ENCODE measurements at regions not wholly inside any gene's neighbourhood (a gene's known extent, or its start where the extent isn't known, plus 50 kb on each side); places are given as distances from the start of the nearest gene placed in this dataset.

GRCh38 chrX:28311466-28311865, 275.8 kb upstream of the IL1RAPL1 start:
- FAIRE-seq, result no peak
- Histone ChIP-seq H3K9ac (ENCODE audit: insufficient read depth, low read depth, low read length) (no peak overlapping the region), H3K4me2 (ENCODE audit: low read depth, low read length) (no peak overlapping the region), H3K4me1 (ENCODE audit: insufficient read depth, low read length) (no peaks in the 10 kb centered on the region), H2AFZ (ENCODE audit: low read length) (no peak overlapping the region), H3K9me3 (ENCODE audit: low read length) (peaks cover 16% of the 10 kb centered on the region; the same call in 1 of the 2 replicates), H3K27me3 (ENCODE audit: control insufficient read depth in 1 of 2, insufficient read depth in 2 of 2, low read length in 2 of 2) (no peaks in the 10 kb centered on the region), H3K36me3 (replicated peaks in 1 of 2; ENCODE audit: control insufficient read depth in 1 of 2, insufficient read depth in 2 of 2, low read length in 2 of 2) (no peaks in the 10 kb centered on the region), H3K4me3 (replicated peaks in 1 of 3; ENCODE audit: insufficient read depth in 1 of 3, low read depth in 2 of 3, low read length in 3 of 3) (no peak overlapping the region), H3K27ac (ENCODE audit: extremely low read length, insufficient read depth, low read length) (no peak overlapping the region), H3K79me2 (ENCODE audit: insufficient read depth, low read length) (no peaks in the 10 kb centered on the region), H4K20me1 (ENCODE audit: insufficient read depth, low read length) (no peaks in the 10 kb centered on the region)
- TF ChIP-seq EP300 (IDR thresholded peaks at IDR 0.05; ENCODE audit: low read depth in 2 of 2, low read length in 2 of 2), result no peak
- no peak for TF ChIP-seq EP300 (CRISPR knock-in tag; IDR thresholded peaks at IDR 0.05; ENCODE audit: borderline replicate concordance)
- TF ChIP-seq NFKBIZ (CRISPR knock-in tag; IDR thresholded peaks at IDR 0.05), result no peak
- no peak for TF ChIP-seq ZFP37 (CRISPR knock-in tag; IDR thresholded peaks at IDR 0.05; ENCODE audit: borderline replicate concordance)
- no peak for TF ChIP-seq ARNT2 (CRISPR knock-in tag; IDR thresholded peaks at IDR 0.05; ENCODE audit: low read depth)
- no peak for TF ChIP-seq MTA3 (CRISPR knock-in tag; IDR thresholded peaks at IDR 0.05)
- TF ChIP-seq ZEB1 (IDR thresholded peaks at IDR 0.05; ENCODE audit: insufficient replicate concordance, low read depth), result no peak
- TF ChIP-seq, protein P1, sequence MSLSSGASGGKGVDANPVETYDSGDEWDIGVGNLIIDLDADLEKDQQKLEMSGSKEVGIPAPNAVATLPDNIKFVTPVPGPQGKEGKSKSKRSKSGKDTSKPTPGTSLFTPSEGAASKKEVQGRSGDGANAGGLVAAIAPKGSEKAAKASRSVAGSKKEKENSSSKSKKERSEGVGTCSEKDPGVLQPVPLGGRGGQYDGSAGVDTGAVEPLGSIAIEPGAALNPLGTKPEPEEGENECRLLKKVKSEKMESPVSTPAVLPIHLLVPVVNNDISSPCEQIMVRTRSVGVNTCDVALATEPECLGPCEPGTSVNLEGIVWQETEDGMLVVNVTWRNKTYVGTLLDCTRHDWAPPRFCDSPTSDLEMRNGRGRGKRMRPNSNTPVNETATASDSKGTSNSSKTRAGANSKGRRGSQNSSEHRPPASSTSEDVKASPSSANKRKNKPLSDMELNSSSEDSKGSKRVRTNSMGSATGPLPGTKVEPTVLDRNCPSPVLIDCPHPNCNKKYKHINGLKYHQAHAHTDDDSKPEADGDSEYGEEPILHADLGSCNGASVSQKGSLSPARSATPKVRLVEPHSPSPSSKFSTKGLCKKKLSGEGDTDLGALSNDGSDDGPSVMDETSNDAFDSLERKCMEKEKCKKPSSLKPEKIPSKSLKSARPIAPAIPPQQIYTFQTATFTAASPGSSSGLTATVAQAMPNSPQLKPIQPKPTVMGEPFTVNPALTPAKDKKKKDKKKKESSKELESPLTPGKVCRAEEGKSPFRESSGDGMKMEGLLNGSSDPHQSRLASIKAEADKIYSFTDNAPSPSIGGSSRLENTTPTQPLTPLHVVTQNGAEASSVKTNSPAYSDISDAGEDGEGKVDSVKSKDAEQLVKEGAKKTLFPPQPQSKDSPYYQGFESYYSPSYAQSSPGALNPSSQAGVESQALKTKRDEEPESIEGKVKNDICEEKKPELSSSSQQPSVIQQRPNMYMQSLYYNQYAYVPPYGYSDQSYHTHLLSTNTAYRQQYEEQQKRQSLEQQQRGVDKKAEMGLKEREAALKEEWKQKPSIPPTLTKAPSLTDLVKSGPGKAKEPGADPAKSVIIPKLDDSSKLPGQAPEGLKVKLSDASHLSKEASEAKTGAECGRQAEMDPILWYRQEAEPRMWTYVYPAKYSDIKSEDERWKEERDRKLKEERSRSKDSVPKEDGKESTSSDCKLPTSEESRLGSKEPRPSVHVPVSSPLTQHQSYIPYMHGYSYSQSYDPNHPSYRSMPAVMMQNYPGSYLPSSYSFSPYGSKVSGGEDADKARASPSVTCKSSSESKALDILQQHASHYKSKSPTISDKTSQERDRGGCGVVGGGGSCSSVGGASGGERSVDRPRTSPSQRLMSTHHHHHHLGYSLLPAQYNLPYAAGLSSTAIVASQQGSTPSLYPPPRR (CRISPR knock-in tag; IDR thresholded peaks at IDR 0.05; ENCODE audit: borderline replicate concordance), result no peak
- no peak for TF ChIP-seq REXO4 (CRISPR knock-in tag; IDR thresholded peaks at IDR 0.05; ENCODE audit: borderline replicate concordance)
- no peak for TF ChIP-seq GZF1 (CRISPR knock-in tag; IDR thresholded peaks at IDR 0.05)
- TF ChIP-seq RAD51 (IDR thresholded peaks at IDR 0.05; ENCODE audit: borderline replicate concordance), result no peak
- no peak for TF ChIP-seq CAMTA2 (CRISPR knock-in tag; IDR thresholded peaks at IDR 0.05; ENCODE audit: borderline replicate concordance)
- TF ChIP-seq ZNF841 (CRISPR knock-in tag; IDR thresholded peaks at IDR 0.05; ENCODE audit: borderline replicate concordance), result no peak
- no peak for DNase-seq (ENCODE audit: low spot score)
- intact Hi-C loops (cut with micrococcal nuclease; ENCODE audit: unreplicated experiment), result no loop called here
- no TSS peak for BruUV-seq (replicated peaks)
- no peak for ATAC-seq
- ChIA-PET CTCF (ENCODE audit: low intra/inter-chr PET ratio, low total read pairs) (no interaction called here), POLR2A (no interaction called here)
- in situ Hi-C loops (cut with HindIII; ENCODE audit: extremely low pct_ligation_motif_present, low pct_unique_long_range_greater_than_20kb), result no loop called here
- WGBS (ENCODE audit: low lambda C conversion rate), result 12% methylated on average over 2 of the region's 3 CpGs
